Subcutaneous adipose tissue (tissue), 1 donor: ENCODE measurements at regions not wholly inside any gene's neighbourhood (a gene's known extent, or its start where the extent isn't known, plus 50 kb on each side); places are given as distances from the start of the nearest gene placed in this dataset.

Experiments
- CTCF ChIP-seq: fragments of 450-650 bp; IDR thresholded peaks from one replicate; pipeline ENCODE4 v1.5.1; 2016; ENCODE audit warnings: low read depth, mild to moderate bottlenecking, control low read depth, antibody characterized with exemption, moderate library complexity

DNA sequence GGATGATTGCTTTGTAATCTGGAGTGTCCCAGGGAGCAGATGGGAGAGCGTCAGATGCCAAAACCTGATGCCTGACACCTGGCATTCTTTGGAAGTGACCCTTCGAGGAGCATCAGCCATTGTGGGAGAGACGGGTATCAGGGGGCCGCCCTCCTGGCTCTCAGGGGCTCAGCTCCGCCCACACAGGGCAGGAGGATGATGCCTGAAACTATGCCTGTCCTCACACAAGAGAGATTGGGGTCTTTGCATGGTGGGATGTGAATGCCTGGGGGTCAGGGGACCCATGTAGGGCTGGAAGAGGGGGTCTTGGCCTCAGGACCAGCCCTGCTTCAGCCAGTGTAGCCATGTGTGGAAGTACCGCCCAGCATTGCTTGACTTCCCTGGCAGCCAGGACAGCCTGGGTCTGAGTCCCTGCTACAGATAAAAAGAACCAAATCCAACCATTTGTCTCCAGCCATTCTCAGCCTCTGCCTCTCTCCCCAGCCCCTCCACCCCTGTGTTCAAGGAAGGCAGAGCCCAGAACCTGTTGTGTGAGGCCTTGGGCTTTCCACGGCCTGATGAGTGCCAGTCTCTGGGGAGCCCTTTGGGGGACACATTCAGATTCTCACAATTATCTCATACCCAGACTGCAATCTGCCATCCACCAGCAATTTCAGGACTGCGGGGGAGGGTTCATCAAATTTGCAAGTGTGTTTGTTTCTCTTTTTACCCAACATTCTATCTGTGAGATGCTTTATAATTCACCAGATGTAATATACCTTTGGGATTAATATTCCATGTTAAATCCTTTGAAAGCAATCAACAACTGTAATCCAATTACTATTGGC lies 371.2 kb downstream of the PREX1 start:
- TF ChIP-seq CTCF = no peak

- no peak for TF ChIP-seq CTCF
These were observed 372.0 kb downstream of the PREX1 start for GRCh38 chr20:48455651-48456365.

DNA sequence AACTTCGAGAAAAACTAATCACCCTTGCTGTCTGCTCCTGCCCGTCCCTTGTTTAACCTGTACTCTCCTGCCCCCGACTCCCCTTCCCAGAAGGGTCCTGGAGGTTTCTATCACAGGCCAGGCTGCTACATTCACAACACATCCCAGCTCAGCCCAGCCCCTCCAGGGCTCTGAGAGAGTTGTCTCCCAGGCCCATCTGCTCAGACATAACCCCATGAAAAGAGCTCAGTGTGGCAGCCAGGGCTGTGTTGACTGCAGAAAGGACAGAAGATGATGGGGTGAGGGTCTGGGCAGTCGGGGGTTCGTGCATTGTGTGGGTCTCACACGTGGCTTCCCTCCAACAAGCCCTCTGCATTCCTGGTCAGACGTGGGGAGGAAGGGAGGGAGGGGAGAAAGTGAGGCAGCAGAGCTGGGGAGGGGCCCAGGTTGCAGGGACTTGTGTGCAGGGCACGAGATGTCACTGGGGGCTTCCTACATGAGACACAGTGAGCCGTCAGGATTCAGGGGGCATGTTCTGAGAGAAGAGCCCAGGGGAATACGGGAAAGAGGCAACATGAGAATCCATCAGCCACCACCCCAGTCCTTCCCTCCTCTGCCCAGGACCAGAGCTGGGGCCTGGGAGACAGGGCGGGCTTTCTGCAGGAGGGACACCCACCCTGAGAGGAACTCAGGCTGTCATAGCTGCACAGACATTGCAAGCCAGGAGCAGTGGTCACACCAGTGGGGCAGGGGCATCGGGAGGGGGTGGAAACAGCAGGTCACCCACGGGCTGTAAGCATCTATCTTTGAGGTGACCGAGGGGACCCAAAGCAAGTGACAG lies 372.9 kb downstream of the PREX1 start:
- TF ChIP-seq CTCF = no peak

GRCh38 chr20:48453477-48454093 lies 374.2 kb downstream of the PREX1 start:
- TF ChIP-seq CTCF = no peak

GRCh38 chr20:48451401-48451800 lies 376.4 kb downstream of the PREX1 start:
- no peak for TF ChIP-seq CTCF

DNA sequence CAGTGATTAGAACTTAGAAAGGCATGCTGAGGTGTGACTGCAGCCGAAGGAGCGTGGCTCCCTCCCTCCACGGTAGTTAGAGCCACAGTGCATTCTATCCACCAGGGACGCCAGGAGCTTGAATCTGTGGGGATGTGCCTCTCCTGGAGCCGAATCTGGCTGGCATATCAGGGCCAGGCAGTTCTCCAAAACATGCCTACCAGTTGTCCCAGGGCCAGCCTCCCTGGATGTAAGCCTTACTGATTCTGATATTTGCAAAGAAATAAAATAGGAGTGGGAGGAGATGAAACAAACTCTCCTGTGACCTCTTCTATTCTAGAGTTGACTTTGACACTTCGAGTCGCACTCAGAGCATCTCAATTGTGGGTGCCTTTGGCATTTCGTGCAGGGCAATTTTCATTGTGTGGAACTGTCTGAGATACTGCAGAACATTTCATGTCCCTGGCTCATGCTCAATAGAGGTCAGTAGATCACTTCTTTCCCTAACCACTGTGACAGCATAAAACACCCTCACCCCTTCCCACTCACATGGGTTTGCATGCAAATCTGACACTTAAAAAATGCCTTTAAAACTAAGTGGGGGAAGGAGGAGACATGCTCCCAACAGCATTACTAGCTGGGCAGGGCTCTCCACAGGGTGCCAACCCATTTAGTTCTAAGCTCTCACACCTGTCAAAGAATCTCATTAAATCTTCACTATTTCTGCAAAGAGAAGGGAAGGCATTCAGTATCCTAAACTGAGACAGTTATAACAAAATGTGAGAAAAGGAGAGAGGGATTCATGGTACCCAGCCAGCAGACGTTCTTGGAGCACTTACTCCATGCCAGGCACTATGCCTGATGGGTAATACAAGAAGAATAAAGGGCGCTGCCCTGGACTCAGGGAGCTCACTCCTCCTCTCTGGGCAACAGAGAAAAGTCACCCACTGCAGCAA lies 378.9 kb downstream of the PREX1 start:
- no peak for TF ChIP-seq CTCF
